ENCODE measurements at regions not wholly inside any gene's neighbourhood (a gene's known extent, or its start where the extent isn't known, plus 50 kb on each side); places are given as distances from the start of the nearest gene placed in this dataset.

GRCh38 chr2:196239622-196240587 lies 68.5 kb upstream of the STK17B start (continued):
- TF ChIP-seq FOXO4 (CRISPR knock-in tag; IDR thresholded peaks at IDR 0.05) (no peak), POLR2G (IDR thresholded peaks at IDR 0.05; ENCODE audit: low read depth, low read length) (no peak), POLR3A (IDR thresholded peaks at IDR 0.05; ENCODE audit: borderline replicate concordance, extremely low read depth, insufficient read depth, insufficient read length) (no peak), SNRNP70 (optimal IDR thresholded peaks at IDR 0.05; ENCODE audit: low read depth, low read length) (no peak), BHLHE40 (IDR thresholded peaks at IDR 0.05; ENCODE audit: low read length) (no peak), ZNF280A (IDR thresholded peaks at IDR 0.05; ENCODE audit: low read depth, partially characterized antibody) (no peak), ATF4 (CRISPR knock-in tag; IDR thresholded peaks at IDR 0.05) (no peak), POLR2AphosphoS5 (IDR thresholded peaks at IDR 0.05; ENCODE audit: control insufficient read depth, insufficient read depth, low read depth, low read length) (0 out of 2 replicates have a peak, but pooled peaks have one; percentile 37), ZNF395 (CRISPR knock-in tag; IDR thresholded peaks at IDR 0.05) (no peak), ATF6 (CRISPR knock-in tag; IDR thresholded peaks at IDR 0.05) (no peak), CREM (IDR thresholded peaks at IDR 0.05; ENCODE audit: low read depth) (peak; percentile 45; the same call in 1 of the 2 replicates), FIP1L1 (IDR thresholded peaks at IDR 0.05; ENCODE audit: low read depth, low read length, poor library complexity, severe bottlenecking) (no peak), POU5F1 (IDR thresholded peaks at IDR 0.05; ENCODE audit: borderline replicate concordance, low read depth, low read length, partially characterized antibody) (no peak), SRSF3 (IDR thresholded peaks at IDR 0.05; ENCODE audit: insufficient read depth, low read length) (no peak), ZBTB34 (CRISPR knock-in tag; IDR thresholded peaks at IDR 0.05) (no peak), TFAM (CRISPR knock-in tag; conservative IDR thresholded peaks at IDR 0.05) (no peak)
